Fibroblast of mammary gland (primary cell): ENCODE measurements at regions not wholly inside any gene's neighbourhood (a gene's known extent, or its start where the extent isn't known, plus 50 kb on each side); places are given as distances from the start of the nearest gene placed in this dataset.
A peak's percentile ranks its signal among the peaks of the same experiment; 100 is the strongest.
"Not testable (repeated sequence)": the region's sequence is repeated elsewhere in the genome, so short reads cannot be mapped to it uniquely, and the experiment has no call there.

Experiments used
- DNase-seq: peaks from one replicate; pipeline ENCODE4 v3.0.0-alpha.2; 2010; ENCODE audit warnings: low read depth
- H3K4me3 ChIP-seq: 2 replicates; pipeline ENCODE4 v1.5.1; 2011; ENCODE audit warnings: low read depth, mild to moderate bottlenecking, low read length, moderate library complexity; ENCODE audit not compliant: control insufficient read depth
- CTCF ChIP-seq: conservative IDR thresholded peaks from 2 replicates; pipeline ENCODE4 v1.5.1; 2011; ENCODE audit warnings: low read depth, low read length, inconsistent platforms; ENCODE audit not compliant: control insufficient read depth, insufficient read depth

- H3K4me3 ChIP-seq: no peak overlapping the region
Measured at GRCh38 chr5:9766581-9766980, 136.4 kb upstream of the TAS2R1 start.

GRCh38 chr5:9765419-9766140 is 135.4 kb upstream of the TAS2R1 start:
- TF ChIP-seq CTCF: no peak

More at GRCh38 chr5:9766581-9766980, 136.4 kb upstream of the TAS2R1 start:
- TF ChIP-seq CTCF: no peak
- peak; percentile 14 for DNase-seq

GRCh38 chr5:9761706-9762105 is 131.6 kb upstream of the TAS2R1 start:
- H3K4me3 ChIP-seq: no peak overlapping the region
- no peak for DNase-seq
- no peak for TF ChIP-seq CTCF

More at GRCh38 chr5:9765419-9766140, 135.4 kb upstream of the TAS2R1 start:
- H3K4me3 ChIP-seq: no peak overlapping the region
- DNase-seq: peak; percentile 18

- DNase-seq, H3K4me3 ChIP-seq: not testable (repeated sequence)
Measured at GRCh38 chr5:9752670-9753069, 122.5 kb upstream of the TAS2R1 start.

GRCh38 chr5:9743507-9743906 is 113.4 kb upstream of the TAS2R1 start:
- DNase-seq: no peak
- no peak overlapping the region for H3K4me3 ChIP-seq

GRCh38 chr5:9742848-9743247 is 112.7 kb upstream of the TAS2R1 start:
- no peak for TF ChIP-seq CTCF
- DNase-seq: no peak
- H3K4me3 ChIP-seq: no peak overlapping the region

More at GRCh38 chr5:9743507-9743906, 113.4 kb upstream of the TAS2R1 start:
- no peak for TF ChIP-seq CTCF

- no peak for DNase-seq
- TF ChIP-seq CTCF: no peak
Measured at GRCh38 chr5:9739135-9739534, 109.0 kb upstream of the TAS2R1 start.

More at GRCh38 chr5:9739135-9739534, 109.0 kb upstream of the TAS2R1 start:
- H3K4me3 ChIP-seq: no peak overlapping the region
